ENCODE measurements at regions not wholly inside any gene's neighbourhood (a gene's known extent, or its start where the extent isn't known, plus 50 kb on each side); places are given as distances from the start of the nearest gene placed in this dataset.

GRCh38 chr2:194232600-194232999 is 1424.4 kb upstream of the SLC39A10 start:
- no peaks in the 10 kb centered on the region for H3K27me3 ChIP-seq (ENCODE audit: insufficient read depth)
- H3K9ac ChIP-seq = no peak overlapping the region
- no peaks in the 10 kb centered on the region for H3K9me2 ChIP-seq
- no peak for TF ChIP-seq MAX (IDR thresholded peaks at IDR 0.05; ENCODE audit: low read depth)
- no peak for TF ChIP-seq TEAD4 (IDR thresholded peaks at IDR 0.05; ENCODE audit: borderline replicate concordance, insufficient read depth)
- TF ChIP-seq TCF12 (IDR thresholded peaks at IDR 0.05) = no peak
- no peak for TF ChIP-seq TAF1 (IDR thresholded peaks at IDR 0.05; ENCODE audit: borderline replicate concordance, low read depth, low read length)
- H3F3A ChIP-seq (replicated peaks; ENCODE audit: insufficient read depth) = no peaks in the 10 kb centered on the region
- no peak overlapping the region for H3K4me3 ChIP-seq (ENCODE audit: low read depth in 2 of 2, low read length in 1 of 2)
- no peaks in the 10 kb centered on the region for H3K9me3 ChIP-seq
- no peak for DNase-seq
- POLR2A ChIA-PET = no interaction called here
- no peak overlapping the region for H2AFZ ChIP-seq (ENCODE audit: low read depth)
- no peaks in the 10 kb centered on the region for H4K20me1 ChIP-seq (ENCODE audit: insufficient read depth)
- CTCF ChIA-PET = no interaction called here
- no peaks in the 10 kb centered on the region for H3K79me2 ChIP-seq (ENCODE audit: insufficient read depth)
- no peak overlapping the region for H3K27ac ChIP-seq (ENCODE audit: low read depth in 2 of 2, low read length in 1 of 2)
- H3K4me2 ChIP-seq = no peak overlapping the region
- H3K36me3 ChIP-seq (replicated peaks in 1 of 2; ENCODE audit: control insufficient read depth in 1 of 2, insufficient read depth in 2 of 2, low read length in 1 of 2) = no peaks in the 10 kb centered on the region
- WGBS (ENCODE audit: low lambda C conversion rate) = 6% methylated on average over 3 of the region's 3 CpGs
- no peaks in the 10 kb centered on the region for H3K4me1 ChIP-seq (ENCODE audit: control insufficient read depth in 1 of 2, insufficient read depth in 2 of 2, low read depth in 1 of 2, low read length in 1 of 2)

GRCh38 chr2:194223218-194223617 is 1433.8 kb upstream of the SLC39A10 start:
- Histone ChIP-seq H3K27me3 (ENCODE audit: insufficient read depth) (no peaks in the 10 kb centered on the region), H3K4me3 (ENCODE audit: low read depth in 2 of 2, low read length in 1 of 2) (no peak overlapping the region), H3F3A (replicated peaks; ENCODE audit: insufficient read depth) (no peaks in the 10 kb centered on the region), H3K9me3 (no peaks in the 10 kb centered on the region), H3K9me2 (no peaks in the 10 kb centered on the region), H3K4me1 (ENCODE audit: control insufficient read depth in 1 of 2, insufficient read depth in 2 of 2, low read depth in 1 of 2, low read length in 1 of 2) (no peaks in the 10 kb centered on the region), H3K4me2 (no peak overlapping the region), H3K36me3 (replicated peaks in 1 of 2; ENCODE audit: control insufficient read depth in 1 of 2, insufficient read depth in 2 of 2, low read length in 1 of 2) (no peaks in the 10 kb centered on the region), H3K79me2 (ENCODE audit: insufficient read depth) (no peaks in the 10 kb centered on the region), H3K9ac (no peak overlapping the region), H4K20me1 (ENCODE audit: insufficient read depth) (no peaks in the 10 kb centered on the region), H3K27ac (ENCODE audit: low read depth in 2 of 2, low read length in 1 of 2) (no peak overlapping the region), H2AFZ (ENCODE audit: low read depth) (no peak overlapping the region)
- no peak for DNase-seq
- WGBS (ENCODE audit: low lambda C conversion rate) = 4% methylated on average over 1 of the region's 1 CpG
- no peak for TF ChIP-seq CTCF (IDR thresholded peaks at IDR 0.05)
- no peak for TF ChIP-seq EZH2phosphoT487 (IDR thresholded peaks at IDR 0.05; ENCODE audit: borderline replicate concordance, low read depth)
- TF ChIP-seq MEF2A (IDR thresholded peaks at IDR 0.05; ENCODE audit: borderline replicate concordance, low read depth) = no peak
- TF ChIP-seq SMC3 (IDR thresholded peaks at IDR 0.05; ENCODE audit: low read depth, low read length) = no peak
- TF ChIP-seq TCF12 (IDR thresholded peaks at IDR 0.05) = no peak
- no peak for TF ChIP-seq CHD2 (IDR thresholded peaks at IDR 0.05; ENCODE audit: low read length, partially characterized antibody)
- no peak for TF ChIP-seq NFIC (IDR thresholded peaks at IDR 0.05; ENCODE audit: borderline replicate concordance)
- TF ChIP-seq FOXJ3 (CRISPR knock-in tag; IDR thresholded peaks at IDR 0.05) = no peak
- TF ChIP-seq MAX (IDR thresholded peaks at IDR 0.05; ENCODE audit: low read depth) = no peak
- ChIA-PET CTCF (no interaction called here), POLR2A (no interaction called here)
